Activated naive CD4-positive, alpha-beta T cell treated with anti-CD3 and anti-CD28 coated beads, Interleukin-2, amount 50 U/mL, for 24 hours (primary cell): ENCODE measurements at regions not wholly inside any gene's neighbourhood (a gene's known extent, or its start where the extent isn't known, plus 50 kb on each side); places are given as distances from the start of the nearest gene placed in this dataset.
"Not testable (repeated sequence)": the region's sequence is repeated elsewhere in the genome, so short reads cannot be mapped to it uniquely, and the experiment has no call there.

ENCODE experiments used
- H3K27ac Mint-ChIP-seq: one replicate; pipeline ENCODE4 v1.8.0; 2021; ENCODE audit warnings: mild to moderate bottlenecking, mixed read lengths
- H3K27me3 Mint-ChIP-seq: one replicate; pipeline ENCODE4 v1.8.0; 2021; ENCODE audit warnings: mixed read lengths
- H3K36me3 Mint-ChIP-seq: one replicate; pipeline ENCODE4 v1.8.0; 2021; ENCODE audit warnings: mixed read lengths
- H3K4me1 Mint-ChIP-seq: one replicate; pipeline ENCODE4 v1.8.0; 2021; ENCODE audit warnings: mixed read lengths
- H3K4me3 Mint-ChIP-seq: one replicate; pipeline ENCODE4 v1.8.0; 2021; ENCODE audit warnings: mild to moderate bottlenecking, mixed read lengths
- H3K9me3 Mint-ChIP-seq: one replicate; pipeline ENCODE4 v1.8.0; 2021; ENCODE audit warnings: mixed read lengths

GRCh38 chr3:72266921-72267524, 482.1 kb upstream of the PROK2 start:
- H3K9me3 Mint-ChIP-seq, H3K27me3 Mint-ChIP-seq, H3K36me3 Mint-ChIP-seq: not testable (repeated sequence)
- H3K4me3 Mint-ChIP-seq, result peak overlapping the region; percentile 24
- H3K4me1 Mint-ChIP-seq, result peaks cover 51% of the 10 kb centered on the region
- H3K27ac Mint-ChIP-seq, result peak overlapping the region; percentile 43

GRCh38 chr3:72266016-72266370, 481.0 kb upstream of the PROK2 start:
- H3K4me1 Mint-ChIP-seq, result peaks cover 41% of the 10 kb centered on the region
- H3K27ac Mint-ChIP-seq, result peak overlapping the region; percentile 80

GRCh38 chr3:72265256-72266015, 480.5 kb upstream of the PROK2 start:
- Mint-ChIP-seq H3K36me3 (peaks cover 1% of the 10 kb centered on the region), H3K27me3 (no peaks in the 10 kb centered on the region), H3K4me1 (peaks cover 38% of the 10 kb centered on the region), H3K27ac (no peak overlapping the region), H3K9me3 (no peaks in the 10 kb centered on the region), H3K4me3 (no peak overlapping the region)

More at GRCh38 chr3:72266016-72266370, 481.0 kb upstream of the PROK2 start:
- Mint-ChIP-seq H3K27me3 (no peaks in the 10 kb centered on the region), H3K9me3 (no peaks in the 10 kb centered on the region), H3K36me3 (peaks cover 1% of the 10 kb centered on the region), H3K4me3 (no peak overlapping the region)

- no peaks in the 10 kb centered on the region for H3K27me3 Mint-ChIP-seq
- H3K27ac Mint-ChIP-seq, result no peak overlapping the region
- peaks cover 47% of the 10 kb centered on the region for H3K4me1 Mint-ChIP-seq
- H3K4me3 Mint-ChIP-seq, result no peak overlapping the region
- H3K9me3 Mint-ChIP-seq, result no peaks in the 10 kb centered on the region
- H3K36me3 Mint-ChIP-seq, result peaks cover 3% of the 10 kb centered on the region
Measured at GRCh38 chr3:72263223-72263990, 478.5 kb upstream of the PROK2 start.

- H3K27me3 Mint-ChIP-seq, result no peaks in the 10 kb centered on the region
- no peaks in the 10 kb centered on the region for H3K9me3 Mint-ChIP-seq
- H3K4me1 Mint-ChIP-seq, result peaks cover 47% of the 10 kb centered on the region
- H3K4me3 Mint-ChIP-seq, result no peak overlapping the region
- H3K36me3 Mint-ChIP-seq, result peaks cover 4% of the 10 kb centered on the region
- no peak overlapping the region for H3K27ac Mint-ChIP-seq
Measured at GRCh38 chr3:72262736-72263135, 477.8 kb upstream of the PROK2 start.

GRCh38 chr3:72261566-72262564, 476.9 kb upstream of the PROK2 start:
- no peak overlapping the region for H3K27ac Mint-ChIP-seq
- peaks cover 50% of the 10 kb centered on the region for H3K4me1 Mint-ChIP-seq
- no peaks in the 10 kb centered on the region for H3K27me3 Mint-ChIP-seq
- no peaks in the 10 kb centered on the region for H3K9me3 Mint-ChIP-seq
- H3K36me3 Mint-ChIP-seq, result peaks cover 4% of the 10 kb centered on the region
- no peak overlapping the region for H3K4me3 Mint-ChIP-seq

- no peaks in the 10 kb centered on the region for H3K27me3 Mint-ChIP-seq
- peaks cover 49% of the 10 kb centered on the region for H3K4me1 Mint-ChIP-seq
- H3K4me3 Mint-ChIP-seq, result no peak overlapping the region
- H3K36me3 Mint-ChIP-seq, result peaks cover 4% of the 10 kb centered on the region
- H3K27ac Mint-ChIP-seq, result peak overlapping the region; percentile 30
- H3K9me3 Mint-ChIP-seq, result no peaks in the 10 kb centered on the region
Measured at GRCh38 chr3:72260588-72260910, 475.6 kb upstream of the PROK2 start.

- Mint-ChIP-seq H3K36me3 (peaks cover 4% of the 10 kb centered on the region), H3K9me3 (no peaks in the 10 kb centered on the region), H3K27me3 (no peaks in the 10 kb centered on the region), H3K4me3 (peak overlapping the region; percentile 49), H3K27ac (peak overlapping the region; percentile 30), H3K4me1 (peaks cover 48% of the 10 kb centered on the region)
Measured at GRCh38 chr3:72259755-72260587, 475.0 kb upstream of the PROK2 start.

GRCh38 chr3:72258361-72259141, 473.6 kb upstream of the PROK2 start:
- peak overlapping the region; percentile 83 for H3K4me3 Mint-ChIP-seq
- H3K4me1 Mint-ChIP-seq, result peaks cover 48% of the 10 kb centered on the region
- no peaks in the 10 kb centered on the region for H3K9me3 Mint-ChIP-seq
- H3K36me3 Mint-ChIP-seq, result peaks cover 4% of the 10 kb centered on the region
- no peaks in the 10 kb centered on the region for H3K27me3 Mint-ChIP-seq
- peak overlapping the region; percentile 71 for H3K27ac Mint-ChIP-seq

GRCh38 chr3:72257738-72258137, 472.8 kb upstream of the PROK2 start:
- peaks cover 4% of the 10 kb centered on the region for H3K36me3 Mint-ChIP-seq
- no peaks in the 10 kb centered on the region for H3K27me3 Mint-ChIP-seq
- peaks cover 48% of the 10 kb centered on the region for H3K4me1 Mint-ChIP-seq
- no peaks in the 10 kb centered on the region for H3K9me3 Mint-ChIP-seq
- no peak overlapping the region for H3K27ac Mint-ChIP-seq
- no peak overlapping the region for H3K4me3 Mint-ChIP-seq

GRCh38 chr3:72257203-72257602, 472.3 kb upstream of the PROK2 start:
- Mint-ChIP-seq H3K4me3 (no peak overlapping the region), H3K27ac (no peak overlapping the region), H3K36me3 (peaks cover 4% of the 10 kb centered on the region), H3K4me1 (peaks cover 48% of the 10 kb centered on the region), H3K9me3 (no peaks in the 10 kb centered on the region), H3K27me3 (no peaks in the 10 kb centered on the region)

- H3K4me3 Mint-ChIP-seq, result no peak overlapping the region
Measured at GRCh38 chr3:72256716-72257115, 471.8 kb upstream of the PROK2 start.

GRCh38 chr3:72255791-72256559, 471.0 kb upstream of the PROK2 start:
- H3K4me3 Mint-ChIP-seq, result no peak overlapping the region
- H3K9me3 Mint-ChIP-seq, result no peaks in the 10 kb centered on the region
- peaks cover 48% of the 10 kb centered on the region for H3K4me1 Mint-ChIP-seq
- peaks cover 4% of the 10 kb centered on the region for H3K36me3 Mint-ChIP-seq
- H3K27me3 Mint-ChIP-seq, result no peaks in the 10 kb centered on the region
- no peak overlapping the region for H3K27ac Mint-ChIP-seq

More at GRCh38 chr3:72256716-72257115, 471.8 kb upstream of the PROK2 start:
- H3K9me3 Mint-ChIP-seq, result no peaks in the 10 kb centered on the region
- H3K36me3 Mint-ChIP-seq, result peaks cover 4% of the 10 kb centered on the region
- no peak overlapping the region for H3K27ac Mint-ChIP-seq
- no peaks in the 10 kb centered on the region for H3K27me3 Mint-ChIP-seq
- H3K4me1 Mint-ChIP-seq, result peaks cover 48% of the 10 kb centered on the region
